Suprapubic skin (tissue), 4 donors: ENCODE measurements at regions not wholly inside any gene's neighbourhood (a gene's known extent, or its start where the extent isn't known, plus 50 kb on each side); places are given as distances from the start of the nearest gene placed in this dataset.

Experiments used
- CTCF ChIP-seq, 2 donors: fragments of 200-600 bp in 1 of 2; fragments of 450-650 bp in 1 of 2; sonication (generic) in 1 of 2; IDR thresholded peaks; one replicate each; pipeline ENCODE4 v1.5.1; 2016 to 2019; ENCODE audit warnings: antibody characterized with exemption in 2 of 2, mild to moderate bottlenecking in 1 of 2, moderate library complexity in 1 of 2
- EP300 ChIP-seq: sonication (generic); formaldehyde crosslinking; IDR thresholded peaks from one replicate; pipeline ENCODE4 v1.6.1; 2017; ENCODE audit warnings: antibody characterized with exemption
- POLR2A ChIP-seq, 2 donors: fragments of 450-650 bp; IDR thresholded peaks; one replicate each; pipeline ENCODE4 v1.6.1; 2017; ENCODE audit warnings: antibody characterized with exemption in 2 of 2, mild to moderate bottlenecking in 2 of 2, moderate library complexity in 2 of 2
- POLR2AphosphoS5 ChIP-seq, 3 donors: sonication (generic); formaldehyde crosslinking; IDR thresholded peaks; one replicate each; pipeline ENCODE4 v1.6.1; 2017; ENCODE audit warnings: antibody characterized with exemption in 3 of 3

GRCh38 chr5:19098434-19098833 lies 889.6 kb downstream of the CDH18 start:
- no peak for TF ChIP-seq CTCF (IDR thresholded peaks at IDR 0.05)
- no peak for TF ChIP-seq EP300
- no peak for TF ChIP-seq POLR2AphosphoS5 (IDR thresholded peaks at IDR 0.05)
- no peak for TF ChIP-seq POLR2A (IDR thresholded peaks at IDR 0.05)
